ENCODE measurements at regions not wholly inside any gene's neighbourhood (a gene's known extent, or its start where the extent isn't known, plus 50 kb on each side); places are given as distances from the start of the nearest gene placed in this dataset.

GRCh38 chr9:102652471-102652870 is 342.7 kb upstream of the CYLC2 start:
- TF ChIP-seq CTCF (conservative IDR thresholded peaks at IDR 0.05; ENCODE audit: low read length) = no peak
- no peak for TF ChIP-seq EZH2phosphoT487 (IDR thresholded peaks at IDR 0.05; ENCODE audit: borderline replicate concordance)
